Heart left ventricle (tissue), 16 donors: ENCODE measurements at regions not wholly inside any gene's neighbourhood (a gene's known extent, or its start where the extent isn't known, plus 50 kb on each side); places are given as distances from the start of the nearest gene placed in this dataset.

Experiments used
- ATAC-seq, 4 donors: fragments of 200-7000 bp; cut with Tn5 transposase; one replicate each; pipeline ENCODE4 v1.9.1; 2020 to 2022; ENCODE audit warnings: moderate library complexity in 4 of 4, mild to moderate bottlenecking in 3 of 4, moderate number of reproducible peaks in 1 of 4
- DNase-seq, 5 donors: peaks; one replicate each; pipeline ENCODE4 v3.0.0-alpha.2; 2020
- H3K27ac ChIP-seq, 12 donors: fragments of 200-600 bp; sonication (generic) in 4 of 12; one replicate each; pipeline versions ENCODE4 v1.5.0 to v1.8.0; 2016 to 2022; ENCODE audit warnings: mild to moderate bottlenecking in 2 of 12
- H3K27me3 ChIP-seq, 9 donors: fragments of 200-600 bp; sonication (generic) in 2 of 9; one replicate each; pipeline versions ENCODE4 v1.5.1 to v1.8.0; 2016 to 2022; ENCODE audit warnings: mild to moderate bottlenecking in 3 of 9
- H3K36me3 ChIP-seq, 9 donors: fragments of 200-600 bp; sonication (generic) in 2 of 9; one replicate each; pipeline versions ENCODE4 v1.5.0 to v1.8.0; 2018 to 2022; ENCODE audit warnings: mild to moderate bottlenecking in 2 of 9
- H3K4me1 ChIP-seq, 12 donors: fragments of 200-600 bp; sonication (generic) in 4 of 12; one replicate each; pipeline versions ENCODE4 v1.5.0 to v1.8.0; 2016 to 2022; ENCODE audit warnings: mild to moderate bottlenecking in 3 of 12
- H3K4me3 ChIP-seq, 12 donors: fragments of 200-600 bp; sonication (generic) in 4 of 12; one replicate each; pipeline versions ENCODE4 v1.5.0 to v1.8.0; 2017 to 2022; ENCODE audit warnings: mild to moderate bottlenecking in 9 of 12, moderate library complexity in 4 of 12
- H3K9me3 ChIP-seq, 12 donors: fragments of 200-600 bp; sonication (generic) in 4 of 12; one replicate each; pipeline versions ENCODE4 v1.5.0 to v1.8.0; 2016 to 2022; ENCODE audit warnings: mild to moderate bottlenecking in 1 of 12
- POLR2A ChIP-seq, 2 donors: fragments of 450-650 bp; IDR thresholded peaks; one replicate each; pipeline ENCODE4 v1.6.1; 2017; ENCODE audit warnings: antibody characterized with exemption in 2 of 2, mild to moderate bottlenecking in 2 of 2, moderate library complexity in 2 of 2
- WGBS, 4 donors: extraction: QIAGEN DNeasy Blood & Tissue Kit in 2 of 4; methylation state at CpG; one replicate each; pipeline versions ENCODE4 v1.1.5 to v1.1.7; 2013 to 2018; 5-methylcytosine and 5-hydroxymethylcytosine counted together
- intact Hi-C, 10 donors: fragments of 100-400 bp; cut with DNase I; formaldehyde crosslinking; loops; one replicate each; pipeline versions ENCODE4 v1.11.1 to v1.14.2; 2022
- TF ChIP-seq, protein P1 (sequence below), 12 donors: fragments of 200-600 bp; sonication (generic) in 4 of 12; IDR thresholded peaks; one replicate each; pipeline versions ENCODE4 v1.5.0 to v1.8.0; 2018 to 2022; ENCODE audit warnings: antibody characterized with exemption in 12 of 12, mild to moderate bottlenecking in 5 of 12
- donor health status: ischemic (EF 13 %, LVEDD 7.1; RV severe dilation, severe dysfunction).
- donor health status: healthy with polysubstance abuse.
- donor health status: DM: no; HTN: yes; CAD: no.
- donor health status: DM: no; HTN: no; CAD: no.
- donor health status: ischemic (EF 25% LVEDD 6.9; RV normal size, moderate dysfunction).
- donor health status: ischemic (EF 25% LVEDD 5.7; RV mildly dilated, moderate dysfunction).
- donor health status: healthy.
- donor health status: DM: yes; HTN: yes; CAD: no.
- donor health status: ischemic (EF 35%, LVEDD 5.7; RV mildly dilated, moderate dysfunction).
- donor health status: nonischemic (EF 11% LVEDD 7.7; RV severe dilation, severe dysfunction).
- donor health status: DM: yes; HTN: yes; CAD: no.
- donor health status: PGD.
- donor health status: ischemic (EF 29% LVEDD 5.4; RV normal size, mild dysfunction).
- donor health status: nonischemic (EF 23%, LVEDD 6.1; RV moderate dilation, normal function).

DNA sequence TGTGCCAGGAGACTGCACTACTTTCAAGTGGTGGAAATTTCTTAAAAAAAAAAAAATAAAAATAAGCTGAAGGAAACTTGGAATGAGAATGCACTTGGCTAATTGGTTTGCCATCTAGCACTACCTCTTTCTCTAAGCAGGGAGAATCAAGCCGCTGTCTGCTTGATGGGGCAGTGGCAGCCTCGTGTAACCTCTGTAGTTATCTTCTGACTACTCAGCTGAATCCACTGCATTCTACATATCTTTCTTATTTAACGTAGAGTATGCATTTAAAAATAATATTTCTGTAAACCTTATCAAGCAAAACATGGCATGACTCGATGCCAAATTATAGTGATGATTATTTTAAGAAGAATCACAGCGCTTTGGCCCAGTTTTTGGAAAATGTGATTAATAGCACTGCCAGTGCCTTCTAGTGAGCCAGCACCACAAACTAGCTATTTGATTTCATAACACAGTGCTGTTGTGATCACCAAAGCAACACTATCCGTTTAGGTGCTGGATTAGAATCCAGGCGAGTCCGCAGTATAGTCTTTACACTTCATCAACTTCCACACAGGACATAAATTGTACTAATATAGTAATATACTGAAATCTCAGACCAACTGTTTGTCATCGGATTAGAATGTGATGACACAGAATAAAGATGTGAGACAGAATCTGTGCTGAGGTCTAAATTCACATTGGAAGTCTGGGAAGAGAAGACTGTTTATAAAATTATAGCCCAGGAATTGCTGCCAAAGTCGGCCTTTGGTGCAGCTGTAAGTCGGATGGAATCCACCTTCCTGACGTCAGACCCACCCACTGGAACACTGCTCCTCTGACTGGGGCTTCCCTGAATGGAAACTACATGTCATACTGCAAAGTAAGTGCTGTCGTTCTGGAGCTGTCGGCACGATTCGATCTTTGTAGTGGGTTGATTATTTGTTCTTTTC is 136.5 kb upstream of the ETAA1 start:
- H3K9me3 ChIP-seq = no peaks in the 10 kb centered on the region
- no peaks in the 10 kb centered on the region for H3K36me3 ChIP-seq
- intact Hi-C loops = no loop called here
- H3K4me1 ChIP-seq = peaks cover 0 to 10% (median 0%) of the 10 kb centered on the region in 12 donors
- H3K27me3 ChIP-seq = no peaks in the 10 kb centered on the region
- peak; percentile 57 to 86 (median 71) for DNase-seq
- H3K4me3 ChIP-seq = peak overlapping the region in 2 of 12 donors; percentile 14 to 19
- H3K27ac ChIP-seq = peak overlapping the region; percentile 20 to 79 (median 62)
- TF ChIP-seq POLR2A (IDR thresholded peaks at IDR 0.05) = no peak
- TF ChIP-seq, protein P1, sequence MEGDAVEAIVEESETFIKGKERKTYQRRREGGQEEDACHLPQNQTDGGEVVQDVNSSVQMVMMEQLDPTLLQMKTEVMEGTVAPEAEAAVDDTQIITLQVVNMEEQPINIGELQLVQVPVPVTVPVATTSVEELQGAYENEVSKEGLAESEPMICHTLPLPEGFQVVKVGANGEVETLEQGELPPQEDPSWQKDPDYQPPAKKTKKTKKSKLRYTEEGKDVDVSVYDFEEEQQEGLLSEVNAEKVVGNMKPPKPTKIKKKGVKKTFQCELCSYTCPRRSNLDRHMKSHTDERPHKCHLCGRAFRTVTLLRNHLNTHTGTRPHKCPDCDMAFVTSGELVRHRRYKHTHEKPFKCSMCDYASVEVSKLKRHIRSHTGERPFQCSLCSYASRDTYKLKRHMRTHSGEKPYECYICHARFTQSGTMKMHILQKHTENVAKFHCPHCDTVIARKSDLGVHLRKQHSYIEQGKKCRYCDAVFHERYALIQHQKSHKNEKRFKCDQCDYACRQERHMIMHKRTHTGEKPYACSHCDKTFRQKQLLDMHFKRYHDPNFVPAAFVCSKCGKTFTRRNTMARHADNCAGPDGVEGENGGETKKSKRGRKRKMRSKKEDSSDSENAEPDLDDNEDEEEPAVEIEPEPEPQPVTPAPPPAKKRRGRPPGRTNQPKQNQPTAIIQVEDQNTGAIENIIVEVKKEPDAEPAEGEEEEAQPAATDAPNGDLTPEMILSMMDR (IDR thresholded peaks at IDR 0.05) = no peak
- 51 to 55% (median 54%) methylated on average over 16 of the region's 16 CpGs for WGBS, 4 donors
- ATAC-seq = peak; percentile 88 to 91 (median 89)

DNA sequence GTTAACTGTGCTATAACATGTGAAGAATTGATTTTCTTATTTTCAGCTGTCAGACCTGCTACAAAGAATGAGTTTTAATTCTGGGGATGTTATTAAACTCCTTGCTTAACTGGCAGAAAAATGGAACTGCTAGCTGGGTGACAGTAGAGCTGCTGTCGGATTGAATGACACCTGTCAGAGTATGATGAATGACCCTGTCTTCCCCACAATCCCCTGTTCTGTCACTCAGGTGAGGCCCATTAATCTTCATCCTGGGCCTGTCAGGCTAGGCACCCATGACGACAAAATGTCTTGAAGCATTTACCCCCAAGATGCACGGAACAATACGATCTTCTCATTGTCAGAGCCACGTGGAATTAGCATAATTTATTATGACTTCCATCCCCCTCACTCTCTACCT is 129.9 kb upstream of the ETAA1 start:
- Histone ChIP-seq H3K36me3 (no peaks in the 10 kb centered on the region), H3K4me1 (no peaks in the 10 kb centered on the region), H3K27ac (no peak overlapping the region), H3K4me3 (no peak overlapping the region), H3K27me3 (no peaks in the 10 kb centered on the region), H3K9me3 (no peaks in the 10 kb centered on the region)
- intact Hi-C loops = no loop called here
- ATAC-seq (no peak), DNase-seq (no peak)
- WGBS, 4 donors = 86 to 89% (median 88%) methylated on average over 5 of the region's 5 CpGs
- TF ChIP-seq POLR2A (IDR thresholded peaks at IDR 0.05) = no peak
- TF ChIP-seq, protein P1 (IDR thresholded peaks at IDR 0.05) = no peak

DNA sequence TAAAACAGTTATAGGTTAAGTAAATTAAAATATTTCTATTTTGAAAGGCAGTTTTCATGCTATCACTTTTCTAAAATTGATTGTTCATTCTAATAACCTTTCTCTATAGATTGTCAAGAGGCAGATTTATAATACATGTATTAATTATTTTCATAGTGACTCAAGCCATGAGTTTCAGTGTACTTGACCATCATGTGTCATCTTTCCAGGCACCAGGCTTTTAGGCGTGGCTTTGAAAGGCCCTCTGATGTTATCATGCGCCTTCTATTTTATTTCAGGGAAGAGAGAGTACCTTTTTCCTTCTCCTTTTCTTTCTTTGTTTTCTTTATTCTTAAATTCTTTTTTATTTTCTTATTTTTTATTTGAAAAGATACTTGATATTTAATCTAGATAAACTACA is 128.3 kb upstream of the ETAA1 start:
- DNase-seq (no peak), ATAC-seq (no peak)
- TF ChIP-seq, protein P1 (IDR thresholded peaks at IDR 0.05) = no peak
- TF ChIP-seq POLR2A (IDR thresholded peaks at IDR 0.05) = no peak

DNA sequence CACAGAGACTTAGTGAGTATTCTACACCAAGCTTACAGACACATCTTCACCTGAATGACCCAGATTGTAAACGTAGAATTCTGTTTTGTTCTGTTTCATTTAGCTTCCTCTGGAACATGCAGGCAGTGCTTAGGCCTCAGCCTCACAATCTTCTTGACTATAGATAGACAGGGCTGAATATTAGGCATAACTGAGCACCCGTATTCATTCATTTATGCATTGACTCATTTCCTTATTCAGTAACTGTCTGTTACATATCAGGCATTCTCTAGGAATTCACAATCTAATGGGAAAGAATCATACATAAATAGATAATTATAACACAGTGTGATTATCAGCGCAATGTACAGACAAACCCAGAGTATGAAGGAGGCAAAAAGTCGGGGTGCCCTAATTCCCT is 124.9 kb upstream of the ETAA1 start:
- no peak for DNase-seq
- 68 to 82% (median 75%) methylated on average over 4 of the region's 4 CpGs for WGBS, 4 donors
- intact Hi-C loops = no loop called here

More for the DNA sequence above, 128.3 kb upstream of the ETAA1 start:
- no peak overlapping the region for H3K4me3 ChIP-seq
- H3K4me1 ChIP-seq = no peaks in the 10 kb centered on the region
- intact Hi-C loops = no loop called here
- WGBS, 4 donors = 89 to 93% (median 92%) methylated on average over 2 of the region's 2 CpGs
- H3K27me3 ChIP-seq = no peaks in the 10 kb centered on the region
- no peaks in the 10 kb centered on the region for H3K9me3 ChIP-seq
- H3K36me3 ChIP-seq = no peaks in the 10 kb centered on the region
- no peak overlapping the region for H3K27ac ChIP-seq

More for the DNA sequence above, 124.9 kb upstream of the ETAA1 start:
- Histone ChIP-seq H3K36me3 (no peaks in the 10 kb centered on the region), H3K4me3 (no peak overlapping the region), H3K4me1 (no peaks in the 10 kb centered on the region), H3K9me3 (no peaks in the 10 kb centered on the region), H3K27ac (no peak overlapping the region), H3K27me3 (no peaks in the 10 kb centered on the region)
- ATAC-seq = no peak
- TF ChIP-seq, protein P1 (IDR thresholded peaks at IDR 0.05) = no peak
- TF ChIP-seq POLR2A (IDR thresholded peaks at IDR 0.05) = no peak
